OCI-LY7 (cell line): ENCODE measurements at regions not wholly inside any gene's neighbourhood (a gene's known extent, or its start where the extent isn't known, plus 50 kb on each side); places are given as distances from the start of the nearest gene placed in this dataset.

ENCODE experiments used
- BruUV-seq: library from RNA; stranded (reverse); fragments of 400-500 nt; replicated peaks from 2 replicates; lab custom pipeline; 2021; lab: Mats Ljungman, UMichigan
- CTCF ChIA-PET: fragments of 300-600 bp; sonication (Branson Sonifier 250); formaldehyde crosslinking; loops from one replicate; lab custom pipeline; 2022; ENCODE audit warnings: antibody characterized with exemption; ENCODE audit not compliant: unreplicated experiment; lab: Charles Lee
- POLR2A ChIA-PET: fragments of 300-600 bp; sonication (Branson Sonifier 250); formaldehyde crosslinking; loops from one replicate; lab custom pipeline; 2022; ENCODE audit warnings: antibody characterized with exemption; lab: Charles Lee
- DNase-seq: peaks from one replicate; pipeline ENCODE4 v3.0.0-alpha.2; 2015; ENCODE audit warnings: low spot score
- H2AFZ ChIP-seq: fragments of 200-600 bp; sonication (generic), shearing (Covaris generic); 2 replicates; pipeline ENCODE4 v1.6.1; 2014; ENCODE audit warnings: mild to moderate bottlenecking, antibody characterized with exemption, low read length, moderate library complexity
- H3K27ac ChIP-seq: fragments of 200-600 bp; sonication (generic); 2 replicates; pipeline ENCODE4 v1.5.1; 2014; ENCODE audit warnings: mixed run types, low read depth, mild to moderate bottlenecking, moderate library complexity, low read length, inconsistent platforms; ENCODE audit not compliant: poor library complexity, severe bottlenecking
- H3K36me3 ChIP-seq: fragments of 200-600 bp; sonication (generic); 2 replicates; pipeline ENCODE4 v1.6.1; 2014; ENCODE audit warnings: mild to moderate bottlenecking, antibody characterized with exemption, low read length, moderate library complexity, mixed read lengths; ENCODE audit not compliant: insufficient read depth
- H3K4me1 ChIP-seq: fragments of 200-600 bp; sonication (generic); 2 replicates; pipeline ENCODE4 v1.5.1; 2014; ENCODE audit warnings: mild to moderate bottlenecking, low read length; ENCODE audit not compliant: insufficient read depth, poor library complexity, severe bottlenecking
- H3K4me2 ChIP-seq: fragments of 200-600 bp; sonication (generic); 2 replicates; pipeline ENCODE4 v1.6.1; 2014; ENCODE audit warnings: mild to moderate bottlenecking, low read length
- H3K4me3 ChIP-seq: fragments of 200-600 bp; sonication (generic); 2 replicates; pipeline ENCODE4 v1.5.1; 2014; ENCODE audit warnings: mild to moderate bottlenecking, low read depth, low read length; ENCODE audit not compliant: poor library complexity, severe bottlenecking
- H3K79me2 ChIP-seq: fragments of 200-600 bp; sonication (generic); 2 replicates; pipeline ENCODE4 v1.6.1; 2016; ENCODE audit warnings: low read depth, mild to moderate bottlenecking, low read length, moderate library complexity, mixed read lengths; ENCODE audit not compliant: insufficient read depth
- H3K9me2 ChIP-seq: fragments of 200-600 bp; sonication (generic); 2 replicates; pipeline ENCODE4 v1.6.1; 2016; ENCODE audit warnings: mild to moderate bottlenecking, low read length, mixed read lengths; ENCODE audit not compliant: insufficient read depth
- H3K9me3 ChIP-seq: fragments of 200-600 bp; sonication (generic); 2 replicates; pipeline ENCODE4 v1.6.1; 2014; ENCODE audit warnings: mild to moderate bottlenecking, mixed run types, low read length, mixed read lengths
- H4K20me1 ChIP-seq: fragments of 200-600 bp; sonication (generic); 2 replicates; pipeline ENCODE4 v1.6.1; 2014; ENCODE audit warnings: mild to moderate bottlenecking, antibody characterized with exemption, low read length, moderate library complexity, mixed read lengths; ENCODE audit not compliant: insufficient read depth
- CTCF ChIP-seq: fragments of 200-600 bp; sonication (generic); conservative IDR thresholded peaks from 2 replicates; pipeline ENCODE4 v1.5.1; 2014; ENCODE audit warnings: mild to moderate bottlenecking, antibody characterized with exemption, low read length, moderate library complexity, mixed read lengths
- EZH2phosphoT487 ChIP-seq: fragments of 200-600 bp; sonication (generic); IDR thresholded peaks from 2 replicates; pipeline ENCODE4 v1.6.1; 2018; ENCODE audit warnings: low read depth, borderline replicate concordance, mild to moderate bottlenecking, mixed run types, antibody characterized with exemption, low read length, moderate library complexity, mixed read lengths
- intact Hi-C: fragments of 100-400 bp; cut with micrococcal nuclease; formaldehyde crosslinking; loops from one replicate; pipeline ENCODE4 v1.10.0; 2022; ENCODE audit not compliant: unreplicated experiment

- intact Hi-C loops: no loop called here
- DNase-seq: no peak
- CTCF ChIA-PET: no interaction called here
- Histone ChIP-seq H3K27ac (no peak overlapping the region), H4K20me1 (no peaks in the 10 kb centered on the region), H2AFZ (no peak overlapping the region), H3K36me3 (no peaks in the 10 kb centered on the region), H3K9me3 (no peaks in the 10 kb centered on the region), H3K4me3 (no peak overlapping the region), H3K4me1 (no peaks in the 10 kb centered on the region), H3K79me2 (no peaks in the 10 kb centered on the region), H3K9me2 (no peaks in the 10 kb centered on the region), H3K4me2 (no peak overlapping the region)
- POLR2A ChIA-PET: no interaction called here
- TF ChIP-seq CTCF (no peak), EZH2phosphoT487 (no peak)
- no TSS peak for BruUV-seq
These were observed 225.6 kb upstream of the CRBN start for GRCh38 chr3:3405131-3405530.

- Histone ChIP-seq H3K4me1 (no peaks in the 10 kb centered on the region), H3K36me3 (no peaks in the 10 kb centered on the region), H3K27ac (no peak overlapping the region), H3K4me2 (no peak overlapping the region), H2AFZ (no peak overlapping the region), H3K4me3 (no peak overlapping the region), H4K20me1 (no peaks in the 10 kb centered on the region), H3K9me2 (no peaks in the 10 kb centered on the region), H3K9me3 (no peaks in the 10 kb centered on the region), H3K79me2 (no peaks in the 10 kb centered on the region)
- TF ChIP-seq CTCF (no peak), EZH2phosphoT487 (no peak)
- intact Hi-C loops: no loop called here
- DNase-seq: no peak
- POLR2A ChIA-PET: no interaction called here
- CTCF ChIA-PET: no interaction called here
- BruUV-seq: no TSS peak
These were observed 224.2 kb upstream of the CRBN start for GRCh38 chr3:3403700-3404099.

GRCh38 chr3:3392946-3393345, 213.5 kb upstream of the CRBN start:
- Histone ChIP-seq H3K9me3 (no peaks in the 10 kb centered on the region), H3K27ac (no peak overlapping the region), H3K4me1 (no peaks in the 10 kb centered on the region), H3K9me2 (no peaks in the 10 kb centered on the region), H4K20me1 (no peaks in the 10 kb centered on the region), H2AFZ (no peak overlapping the region), H3K36me3 (no peaks in the 10 kb centered on the region), H3K4me3 (no peak overlapping the region), H3K4me2 (no peak overlapping the region), H3K79me2 (no peaks in the 10 kb centered on the region)
- POLR2A ChIA-PET: no interaction called here
- TF ChIP-seq EZH2phosphoT487 (no peak), CTCF (no peak)
- CTCF ChIA-PET: no interaction called here
- DNase-seq: no peak
- BruUV-seq: no TSS peak
- intact Hi-C loops: no loop called here
